ENCODE measurements at regions not wholly inside any gene's neighbourhood (a gene's known extent, or its start where the extent isn't known, plus 50 kb on each side); places are given as distances from the start of the nearest gene placed in this dataset.
"Not testable (repeated sequence)": the region's sequence is repeated elsewhere in the genome, so short reads cannot be mapped to it uniquely, and the experiment has no call there.

- no peak for DNase-seq (ENCODE audit: low spot score)
Observed at GRCh38 chr13:86425170-86425815, 626.1 kb upstream of the SLITRK6 start.

- DNase-seq (ENCODE audit: low spot score) = no peak
Observed at GRCh38 chr13:86426437-86426836, 627.2 kb upstream of the SLITRK6 start.

- no peak for DNase-seq (ENCODE audit: low spot score)
Observed at GRCh38 chr13:86429756-86430155, 630.5 kb upstream of the SLITRK6 start.

GRCh38 chr13:86438034-86438433 lies 638.8 kb upstream of the SLITRK6 start:
- DNase-seq (ENCODE audit: low spot score) = no peak

- DNase-seq (ENCODE audit: low spot score) = no peak
Observed at GRCh38 chr13:86445206-86445605, 646.0 kb upstream of the SLITRK6 start.

- DNase-seq (ENCODE audit: low spot score) = no peak
Observed at GRCh38 chr13:86445672-86446071, 646.5 kb upstream of the SLITRK6 start.

- DNase-seq (ENCODE audit: low spot score) = no peak
Observed at GRCh38 chr13:86446311-86446710, 647.1 kb upstream of the SLITRK6 start.

GRCh38 chr13:86447479-86447878 lies 648.3 kb upstream of the SLITRK6 start:
- no peak for DNase-seq (ENCODE audit: low spot score)

GRCh38 chr13:86462011-86462410 lies 662.8 kb upstream of the SLITRK6 start:
- no peak for DNase-seq (ENCODE audit: low spot score)

- peak; percentile 16 for DNase-seq (ENCODE audit: low spot score)
Observed at GRCh38 chr13:86464193-86464592, 665.0 kb upstream of the SLITRK6 start.

- DNase-seq (ENCODE audit: low spot score) = no peak
Observed at GRCh38 chr13:86474971-86475370, 675.8 kb upstream of the SLITRK6 start.

GRCh38 chr13:86476656-86477055 lies 677.4 kb upstream of the SLITRK6 start:
- no peak for DNase-seq (ENCODE audit: low spot score)

- DNase-seq (ENCODE audit: low spot score) = no peak
Observed at GRCh38 chr13:86486582-86486981, 687.4 kb upstream of the SLITRK6 start.

- DNase-seq (ENCODE audit: low spot score) = no peak
Observed at GRCh38 chr13:86491121-86491520, 691.9 kb upstream of the SLITRK6 start.

GRCh38 chr13:86501931-86502330 lies 702.7 kb upstream of the SLITRK6 start:
- not testable (repeated sequence) for DNase-seq (ENCODE audit: low spot score)

GRCh38 chr13:86510792-86511191 lies 711.6 kb upstream of the SLITRK6 start:
- no peak for DNase-seq (ENCODE audit: low spot score)

GRCh38 chr13:86541461-86541860 lies 742.2 kb upstream of the SLITRK6 start:
- DNase-seq (ENCODE audit: low spot score) = no peak

- no peak for DNase-seq (ENCODE audit: low spot score)
Observed at GRCh38 chr13:86554066-86554465, 754.8 kb upstream of the SLITRK6 start.

GRCh38 chr13:86559901-86560300 lies 760.7 kb upstream of the SLITRK6 start:
- DNase-seq (ENCODE audit: low spot score) = no peak

- no peak for DNase-seq (ENCODE audit: low spot score)
Observed at GRCh38 chr13:86562866-86563265, 763.6 kb upstream of the SLITRK6 start.

- no peak for DNase-seq (ENCODE audit: low spot score)
Observed at GRCh38 chr13:86563308-86563707, 764.1 kb upstream of the SLITRK6 start.

- peak; percentile 33 for DNase-seq (ENCODE audit: low spot score)
Observed at GRCh38 chr13:86567119-86567518, 767.9 kb upstream of the SLITRK6 start.

GRCh38 chr13:86569119-86569518 lies 769.9 kb upstream of the SLITRK6 start:
- DNase-seq (ENCODE audit: low spot score) = no peak

- DNase-seq (ENCODE audit: low spot score) = no peak
Observed at GRCh38 chr13:86569974-86570373, 770.8 kb upstream of the SLITRK6 start.

GRCh38 chr13:86572115-86572514 lies 772.9 kb upstream of the SLITRK6 start:
- DNase-seq (ENCODE audit: low spot score) = no peak
